ENCODE measurements at regions not wholly inside any gene's neighbourhood (a gene's known extent, or its start where the extent isn't known, plus 50 kb on each side); places are given as distances from the start of the nearest gene placed in this dataset.

DNA sequence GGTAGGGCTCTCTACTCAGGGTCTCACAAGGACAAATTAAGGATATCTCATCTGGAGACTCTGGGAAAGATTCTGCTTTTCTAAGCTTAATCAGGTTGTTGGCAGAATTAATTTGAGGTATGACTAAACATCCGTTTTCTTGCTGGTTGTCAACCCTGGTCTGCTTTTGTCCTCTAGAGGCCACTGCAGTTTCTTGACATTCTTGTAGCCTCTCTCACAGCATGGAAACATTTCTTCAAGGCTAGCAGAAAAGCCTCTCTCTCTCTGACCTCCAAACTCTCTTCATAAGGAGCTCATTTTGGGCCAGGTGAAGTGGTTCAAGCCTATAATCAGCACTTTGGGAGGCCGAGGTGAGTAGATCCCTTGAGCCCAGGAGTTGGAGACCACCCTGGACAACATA, 749.5 kb upstream of the PCDH7 start:
- ChIA-PET CTCF (interaction anchor here (0.7 to 1.1 kb wide), 5 partner anchors 9 to 744 kb away, joined by 3 to 4 read pairs (median 3); no protein-coding TSS in a partner anchor), POLR2A (no interaction called here)
- H3K36me3 ChIP-seq (ENCODE audit: control insufficient read depth in 2 of 2, extremely low read depth in 1 of 2, insufficient read depth in 2 of 2, low read length in 2 of 2), result no peaks in the 10 kb centered on the region

More for the DNA sequence above, 749.5 kb upstream of the PCDH7 start:
- Histone ChIP-seq H3K4me3 (replicated peaks in 1 of 3; ENCODE audit: insufficient read depth in 1 of 3, low read depth in 1 of 3, low read length in 3 of 3) (no peak overlapping the region), H3K4me1 (ENCODE audit: control insufficient read depth, extremely low read depth, insufficient read depth, low read length) (no peaks in the 10 kb centered on the region), H3K4me2 (ENCODE audit: insufficient read depth, low read length) (no peak overlapping the region), H3K79me2 (ENCODE audit: control insufficient read depth, insufficient read depth, low read length) (no peaks in the 10 kb centered on the region), H3K9me3 (replicated peaks; ENCODE audit: control insufficient read depth, insufficient read depth, low read length) (no peaks in the 10 kb centered on the region), H3K9ac (replicated peaks; ENCODE audit: extremely low read depth, insufficient read depth, low read length) (no peak overlapping the region), H3K9me1 (replicated peaks; ENCODE audit: control insufficient read depth, extremely low read depth, insufficient read depth, low read length) (no peaks in the 10 kb centered on the region), H3K27ac (ENCODE audit: insufficient read depth, low read depth, low read length) (no peak overlapping the region), H4K20me1 (replicated peaks; ENCODE audit: control insufficient read depth, extremely low read depth, insufficient read depth, low read length) (no peaks in the 10 kb centered on the region), H2AFZ (ENCODE audit: low read depth, low read length) (no peak overlapping the region), H3K27me3 (ENCODE audit: control insufficient read depth in 2 of 2, insufficient read depth in 2 of 2, low read length in 2 of 2) (no peaks in the 10 kb centered on the region)
- FAIRE-seq (peak; percentile 52), DNase-seq (ENCODE audit: low read depth, low spot score) (peak; percentile 7)
- dilution Hi-C loops (cut with MboI; ENCODE audit: extremely low pct_ligation_motif_present, low sequenced_read_pairs), result no loop called here
- intact Hi-C loops (cut with micrococcal nuclease), result no loop called here
- TF ChIP-seq FOS (IDR thresholded peaks at IDR 0.05; ENCODE audit: borderline replicate concordance, insufficient read depth, low read length) (no peak), GATA2 (IDR thresholded peaks at IDR 0.05; ENCODE audit: insufficient read depth, insufficient read length, low read depth, low read length) (no peak), JUN (IDR thresholded peaks at IDR 0.05; ENCODE audit: borderline replicate concordance, insufficient read depth, insufficient read length, low read depth) (no peak), EZH2 (IDR thresholded peaks at IDR 0.05; ENCODE audit: borderline replicate concordance, low read depth, low read length, severe bottlenecking) (no peak), MYC (IDR thresholded peaks at IDR 0.05; ENCODE audit: low read depth, low read length) (no peak), POLR2AphosphoS5 (IDR thresholded peaks at IDR 0.05; ENCODE audit: insufficient read depth, low read depth, low read length) (no peak), POLR2A (IDR thresholded peaks at IDR 0.05; ENCODE audit: low read depth, low read length) (no peak)
- TF ChIP-seq, protein P1, sequence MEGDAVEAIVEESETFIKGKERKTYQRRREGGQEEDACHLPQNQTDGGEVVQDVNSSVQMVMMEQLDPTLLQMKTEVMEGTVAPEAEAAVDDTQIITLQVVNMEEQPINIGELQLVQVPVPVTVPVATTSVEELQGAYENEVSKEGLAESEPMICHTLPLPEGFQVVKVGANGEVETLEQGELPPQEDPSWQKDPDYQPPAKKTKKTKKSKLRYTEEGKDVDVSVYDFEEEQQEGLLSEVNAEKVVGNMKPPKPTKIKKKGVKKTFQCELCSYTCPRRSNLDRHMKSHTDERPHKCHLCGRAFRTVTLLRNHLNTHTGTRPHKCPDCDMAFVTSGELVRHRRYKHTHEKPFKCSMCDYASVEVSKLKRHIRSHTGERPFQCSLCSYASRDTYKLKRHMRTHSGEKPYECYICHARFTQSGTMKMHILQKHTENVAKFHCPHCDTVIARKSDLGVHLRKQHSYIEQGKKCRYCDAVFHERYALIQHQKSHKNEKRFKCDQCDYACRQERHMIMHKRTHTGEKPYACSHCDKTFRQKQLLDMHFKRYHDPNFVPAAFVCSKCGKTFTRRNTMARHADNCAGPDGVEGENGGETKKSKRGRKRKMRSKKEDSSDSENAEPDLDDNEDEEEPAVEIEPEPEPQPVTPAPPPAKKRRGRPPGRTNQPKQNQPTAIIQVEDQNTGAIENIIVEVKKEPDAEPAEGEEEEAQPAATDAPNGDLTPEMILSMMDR (IDR thresholded peaks at IDR 0.05; ENCODE audit: extremely low read depth in 1 of 2, insufficient read depth in 1 of 2, low read depth in 1 of 2, low read length in 2 of 2), result no peak
- TF ChIP-seq, protein P2, sequence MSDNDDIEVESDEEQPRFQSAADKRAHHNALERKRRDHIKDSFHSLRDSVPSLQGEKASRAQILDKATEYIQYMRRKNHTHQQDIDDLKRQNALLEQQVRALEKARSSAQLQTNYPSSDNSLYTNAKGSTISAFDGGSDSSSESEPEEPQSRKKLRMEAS (IDR thresholded peaks at IDR 0.05; ENCODE audit: insufficient read depth, insufficient read length), result no peak
- BruUV-seq (replicated peaks), result no TSS peak

All from endothelial cell of umbilical vein (primary cell).